HG02981 (cell line): ENCODE measurements at regions not wholly inside any gene's neighbourhood (a gene's known extent, or its start where the extent isn't known, plus 50 kb on each side); places are given as distances from the start of the nearest gene placed in this dataset.

ENCODE experiments used
- ATAC-seq: cut with Tn5 transposase; IDR thresholded peaks from one replicate; pipeline ENCODE4 v1.9.1; 2021; ENCODE audit warnings: mild to moderate bottlenecking, moderate library complexity; ENCODE audit not compliant: unreplicated experiment

DNA sequence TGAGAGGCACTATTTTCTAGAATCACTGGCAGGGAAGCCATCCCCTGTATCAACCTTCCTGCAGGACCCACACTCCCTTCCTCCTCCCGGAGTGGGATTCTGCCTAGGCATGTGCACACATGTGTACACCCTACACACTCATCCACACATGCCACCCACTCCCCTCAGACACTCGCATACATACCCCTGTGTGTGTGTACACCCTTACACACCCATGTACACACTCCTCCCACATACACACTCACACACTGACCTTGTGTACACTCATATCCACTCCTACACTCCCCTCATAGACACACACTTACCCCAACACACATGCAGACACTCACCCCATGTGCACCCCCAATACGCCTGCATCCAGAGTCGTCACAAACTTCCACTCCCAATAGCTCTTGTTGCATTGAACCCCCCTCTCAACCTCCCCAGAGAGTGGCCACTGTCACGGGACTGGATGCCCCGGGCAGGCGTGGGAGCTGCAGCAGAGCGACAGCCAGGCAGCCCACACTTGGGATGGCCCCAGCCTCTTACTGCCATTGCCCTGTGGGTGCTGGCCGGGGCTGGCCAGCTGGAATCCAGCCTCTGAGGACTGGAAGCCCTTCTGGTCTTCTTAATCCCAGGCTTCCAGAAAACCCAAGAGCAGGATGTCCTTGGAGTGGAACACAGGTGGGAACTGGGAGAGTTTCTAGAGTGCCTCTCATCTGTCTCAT lies 251.0 kb downstream of the LOXHD1 start:
- no peak for ATAC-seq

GRCh38 chr18:46406539-46406932 lies 250.5 kb downstream of the LOXHD1 start:
- ATAC-seq: no peak

GRCh38 chr18:46407486-46408166 lies 249.4 kb downstream of the LOXHD1 start:
- ATAC-seq: no peak

DNA sequence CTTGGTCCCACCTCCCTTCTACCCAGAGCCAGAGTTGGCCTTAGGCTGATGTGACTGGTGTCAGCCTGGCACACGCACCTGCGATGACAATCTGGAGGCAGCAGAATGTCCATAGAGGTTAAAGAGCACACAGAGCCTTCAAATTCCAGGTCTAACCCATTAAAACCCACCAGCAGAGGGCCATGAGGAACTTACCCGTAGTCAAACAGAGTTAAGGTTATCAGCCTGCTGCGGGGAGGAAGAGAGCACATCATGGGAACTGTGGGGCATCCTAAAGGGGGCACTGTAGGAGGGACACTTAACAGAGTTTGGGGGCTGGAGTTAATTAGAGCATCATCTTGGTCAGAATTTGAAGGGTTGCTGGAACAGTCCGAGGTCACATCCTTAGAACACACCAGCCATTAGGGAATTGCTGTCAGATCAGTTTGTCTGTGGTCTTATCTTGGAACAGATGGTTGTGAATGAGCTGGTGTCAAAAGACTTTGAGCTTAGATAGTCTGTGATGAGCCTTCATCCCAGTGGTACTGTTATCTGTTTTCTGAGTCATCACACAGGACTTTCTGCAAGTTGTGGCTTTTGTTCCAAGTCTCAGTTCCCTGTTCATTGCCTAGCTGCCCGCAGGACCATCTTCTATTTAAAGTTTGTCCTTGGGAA lies 248.6 kb downstream of the LOXHD1 start:
- no peak for ATAC-seq

DNA sequence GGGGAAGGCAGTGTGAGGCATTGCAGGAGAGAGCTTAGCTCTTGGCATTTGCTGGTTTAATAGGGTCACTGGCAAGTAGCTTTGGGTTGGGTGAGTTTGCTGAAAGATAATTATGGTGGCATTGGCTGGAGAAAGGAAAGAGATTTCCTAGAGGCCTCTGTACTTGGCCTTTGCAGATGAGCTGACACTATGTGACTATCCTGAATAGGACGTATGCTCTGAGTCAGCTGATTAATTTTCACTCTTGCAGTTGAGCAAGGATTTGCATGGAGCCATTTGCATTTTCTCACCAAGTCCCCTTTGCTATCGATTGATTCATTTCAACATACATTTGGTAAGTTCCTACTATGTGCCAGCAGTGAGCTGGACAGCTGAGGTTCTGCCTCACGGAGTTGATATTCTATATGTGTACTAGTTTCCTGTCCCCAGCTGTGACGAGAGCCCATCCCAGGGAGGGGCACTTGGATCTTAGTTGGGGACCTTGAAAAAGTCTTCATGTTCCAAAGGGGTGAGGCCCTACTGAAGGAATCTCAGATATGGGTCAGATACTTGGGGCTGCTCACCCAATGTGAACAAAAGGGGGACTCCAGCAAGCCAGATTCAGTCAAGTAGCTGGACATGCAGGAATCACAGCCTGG lies 245.7 kb downstream of the LOXHD1 start:
- ATAC-seq: no peak

DNA sequence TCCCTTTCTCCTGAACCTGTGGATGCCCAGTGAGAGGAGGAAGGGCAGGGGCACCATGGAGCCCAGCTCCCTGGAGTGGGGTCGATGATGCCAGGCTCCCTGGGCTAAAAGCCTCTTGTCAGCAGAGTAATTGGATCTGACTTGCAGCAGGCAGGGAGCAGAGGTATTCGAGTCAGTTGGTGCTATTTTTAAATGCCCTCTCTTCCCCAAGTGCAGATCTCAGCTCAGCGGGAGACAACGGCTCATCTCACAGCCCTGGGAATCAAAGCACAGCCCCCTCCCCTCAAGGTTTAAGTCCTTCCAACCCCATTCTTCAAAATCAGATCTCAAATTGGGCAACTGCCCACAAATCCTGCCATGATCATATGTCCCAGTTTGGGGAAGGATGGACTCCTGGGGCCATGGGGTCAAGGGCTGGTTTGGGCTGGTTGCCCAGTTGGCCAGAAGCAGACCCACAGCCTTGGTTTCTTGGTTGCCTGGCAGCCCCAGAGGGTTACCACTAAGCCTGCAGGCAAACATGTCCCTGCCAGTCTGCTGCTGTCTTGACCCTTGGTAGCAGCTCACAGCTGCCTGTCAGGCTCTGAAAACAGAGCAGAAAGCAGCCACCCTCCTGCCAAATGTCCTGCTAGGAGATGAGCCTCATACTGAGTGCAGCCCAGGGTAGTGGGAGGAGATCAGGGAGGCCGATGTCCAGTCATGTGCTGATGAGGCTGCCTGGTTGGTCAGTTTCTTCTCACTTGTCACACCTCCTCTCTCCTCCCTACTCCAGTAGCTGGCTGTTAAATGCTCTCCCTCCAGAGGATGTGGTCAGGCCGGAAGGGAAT lies 244.9 kb downstream of the LOXHD1 start:
- no peak for ATAC-seq

GRCh38 chr18:46412916-46413315 lies 244.1 kb downstream of the LOXHD1 start:
- no peak for ATAC-seq

GRCh38 chr18:46413684-46414083 lies 243.3 kb downstream of the LOXHD1 start:
- no peak for ATAC-seq

- ATAC-seq: no peak
These were observed 242.2 kb downstream of the LOXHD1 start for GRCh38 chr18:46414863-46415262.

DNA sequence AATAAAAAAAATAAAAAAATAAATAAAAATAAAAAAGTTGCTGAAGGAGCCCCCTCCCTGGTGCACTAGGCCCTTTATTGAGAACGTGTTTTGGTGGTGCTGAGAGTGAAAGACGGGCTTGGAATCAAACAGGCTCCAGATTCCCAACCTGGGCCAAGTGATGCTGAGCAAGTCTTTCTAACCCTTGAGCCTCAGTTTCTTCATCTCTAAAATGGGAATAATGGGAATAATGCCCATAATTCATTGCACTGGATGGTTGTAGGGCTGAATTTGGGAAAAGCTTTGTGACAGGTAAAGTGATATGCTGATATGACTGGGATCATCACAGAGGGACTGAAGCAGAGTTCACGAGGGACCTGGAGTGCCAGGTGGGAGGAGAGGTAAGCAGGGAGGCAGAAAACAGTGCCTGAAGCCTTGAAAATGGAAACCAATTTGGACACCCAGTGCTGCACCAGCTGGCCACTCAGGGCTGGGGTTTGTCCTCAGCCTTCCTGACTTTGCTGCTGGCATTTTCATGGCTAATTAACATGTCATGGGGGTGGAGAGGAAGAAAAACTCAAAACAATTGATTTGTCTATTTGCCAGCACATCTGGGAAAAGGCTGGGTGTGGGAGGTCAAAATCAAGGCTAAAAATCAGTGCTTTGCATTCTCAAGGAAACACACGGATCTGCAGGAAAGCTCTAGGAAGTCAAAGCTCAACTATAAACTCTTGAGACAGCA lies 241.3 kb downstream of the LOXHD1 start:
- no peak for ATAC-seq

- ATAC-seq: peak; percentile 57
These were observed 240.0 kb downstream of the LOXHD1 start for GRCh38 chr18:46416706-46417638.

- ATAC-seq: no peak
These were observed 238.3 kb downstream of the LOXHD1 start for GRCh38 chr18:46418663-46419260.

DNA sequence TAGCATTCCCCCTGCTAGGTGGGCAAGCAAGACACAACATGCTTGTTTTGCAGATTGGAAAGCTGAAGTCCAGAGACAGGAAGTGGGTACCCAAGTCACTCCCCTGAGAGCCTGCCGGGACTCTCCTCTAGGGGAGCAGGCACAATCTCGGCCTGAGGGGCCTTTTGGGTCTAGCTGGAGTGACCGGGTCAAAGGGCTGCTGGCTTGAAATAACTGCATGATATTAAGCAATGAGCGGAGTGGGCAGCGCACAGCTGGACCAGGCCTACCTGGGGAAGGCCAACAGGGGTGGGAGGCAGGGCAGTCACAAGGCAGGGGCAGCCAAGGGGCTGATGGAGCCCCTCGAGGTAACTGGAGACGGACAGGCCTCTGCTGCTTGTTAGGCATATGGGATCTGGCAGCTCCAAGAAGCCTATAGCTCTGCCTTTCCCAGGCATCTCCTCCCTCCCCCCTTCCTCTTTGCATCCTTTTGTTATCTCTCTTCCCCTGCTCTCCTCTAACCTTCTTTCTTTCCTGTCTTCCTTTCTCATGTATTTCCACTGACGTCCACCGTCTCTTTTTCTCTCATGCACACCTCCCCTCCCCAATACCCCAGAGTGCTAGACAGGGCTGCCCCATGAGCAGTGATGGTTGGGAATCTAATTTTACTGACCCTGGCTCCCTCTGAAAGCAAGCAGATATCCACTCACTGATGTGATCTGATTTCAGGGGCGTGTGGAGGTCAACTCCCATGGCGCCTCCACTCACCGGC lies 237.5 kb downstream of the LOXHD1 start:
- no peak for ATAC-seq

GRCh38 chr18:46421973-46422551 lies 235.0 kb downstream of the LOXHD1 start:
- no peak for ATAC-seq

- no peak for ATAC-seq
These were observed 234.4 kb downstream of the LOXHD1 start for GRCh38 chr18:46422552-46423055.

DNA sequence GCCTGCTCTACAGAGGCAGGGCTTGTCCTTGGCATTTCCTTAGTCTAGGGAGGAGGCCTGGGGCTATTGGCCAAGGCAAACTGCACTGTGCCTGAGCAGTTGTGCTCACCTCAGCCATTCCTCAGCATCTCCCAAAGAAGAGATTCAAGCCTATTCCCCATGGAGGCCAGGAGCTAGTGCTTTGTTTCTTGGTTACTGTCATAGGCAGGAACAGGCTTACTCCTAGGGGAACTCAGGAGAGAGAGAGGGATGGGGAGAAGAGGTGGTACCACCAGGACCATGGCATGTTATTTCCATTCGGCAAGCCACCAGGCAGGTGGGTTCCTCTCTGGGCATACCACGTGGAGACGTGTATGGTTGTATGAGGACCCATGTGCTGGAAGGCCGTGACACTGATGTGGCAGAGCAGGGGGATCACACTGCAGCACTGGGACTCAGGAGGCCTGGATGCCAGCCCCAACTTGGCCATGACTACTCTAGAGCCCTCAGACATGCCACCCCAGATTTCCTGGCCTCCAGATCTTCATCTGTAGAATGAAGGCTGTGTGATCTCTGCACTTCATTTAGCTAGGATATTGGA lies 233.7 kb downstream of the LOXHD1 start:
- ATAC-seq: no peak

DNA sequence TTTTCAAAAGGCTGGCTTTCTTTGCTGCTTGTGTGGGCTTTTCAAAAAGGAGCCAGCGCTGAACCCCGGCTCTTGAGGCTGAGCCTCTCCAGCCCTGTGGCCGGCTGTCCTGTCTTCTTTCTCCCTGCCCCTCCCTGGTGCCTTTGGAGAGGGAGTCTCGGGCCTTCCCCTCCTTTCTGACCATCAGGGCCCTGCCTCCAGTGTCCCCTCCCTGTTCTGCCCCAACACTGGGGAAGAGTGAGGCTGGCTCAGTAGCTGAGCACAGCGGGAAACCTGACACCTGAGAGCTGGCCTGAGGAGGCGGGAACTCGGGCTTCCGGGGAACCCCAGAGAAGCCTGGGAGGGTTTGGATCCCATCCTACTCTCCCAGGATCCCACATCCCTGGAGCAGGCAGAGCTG lies 232.1 kb downstream of the LOXHD1 start:
- no peak for ATAC-seq
